Ishikawa (cell line): ENCODE measurements at regions not wholly inside any gene's neighbourhood (a gene's known extent, or its start where the extent isn't known, plus 50 kb on each side); places are given as distances from the start of the nearest gene placed in this dataset.

Experiments
- CREB1 ChIP-seq: IDR thresholded peaks from 2 replicates; pipeline ENCODE4 v1.6.1; 2012; ENCODE audit warnings: low read depth
- EP300 ChIP-seq: IDR thresholded peaks from 2 replicates; pipeline ENCODE4 v1.6.1; 2012; ENCODE audit warnings: borderline replicate concordance
- TAF1 ChIP-seq: IDR thresholded peaks from 2 replicates; pipeline ENCODE4 v1.6.1; 2012; ENCODE audit warnings: low read depth, mild to moderate bottlenecking
- TEAD4 ChIP-seq: IDR thresholded peaks from 2 replicates; pipeline ENCODE4 v1.6.1; 2012
- YY1 ChIP-seq: IDR thresholded peaks from 2 replicates; pipeline ENCODE4 v1.6.1; 2012; ENCODE audit warnings: low read depth
- TF ChIP-seq, protein P1 (sequence below): IDR thresholded peaks from 2 replicates; pipeline ENCODE4 v1.6.1; 2012
- TF ChIP-seq, protein P2 (sequence below): IDR thresholded peaks from 2 replicates; pipeline ENCODE4 v1.6.1; 2012; ENCODE audit warnings: low read depth, mild to moderate bottlenecking

GRCh38 chr5:77563475-77563874 is 71.4 kb upstream of the WDR41 start:
- TF ChIP-seq, protein P1, sequence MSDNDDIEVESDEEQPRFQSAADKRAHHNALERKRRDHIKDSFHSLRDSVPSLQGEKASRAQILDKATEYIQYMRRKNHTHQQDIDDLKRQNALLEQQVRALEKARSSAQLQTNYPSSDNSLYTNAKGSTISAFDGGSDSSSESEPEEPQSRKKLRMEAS: no peak
- TF ChIP-seq TAF1: no peak
- TF ChIP-seq CREB1: no peak
- TF ChIP-seq EP300: no peak
- TF ChIP-seq, protein P2, sequence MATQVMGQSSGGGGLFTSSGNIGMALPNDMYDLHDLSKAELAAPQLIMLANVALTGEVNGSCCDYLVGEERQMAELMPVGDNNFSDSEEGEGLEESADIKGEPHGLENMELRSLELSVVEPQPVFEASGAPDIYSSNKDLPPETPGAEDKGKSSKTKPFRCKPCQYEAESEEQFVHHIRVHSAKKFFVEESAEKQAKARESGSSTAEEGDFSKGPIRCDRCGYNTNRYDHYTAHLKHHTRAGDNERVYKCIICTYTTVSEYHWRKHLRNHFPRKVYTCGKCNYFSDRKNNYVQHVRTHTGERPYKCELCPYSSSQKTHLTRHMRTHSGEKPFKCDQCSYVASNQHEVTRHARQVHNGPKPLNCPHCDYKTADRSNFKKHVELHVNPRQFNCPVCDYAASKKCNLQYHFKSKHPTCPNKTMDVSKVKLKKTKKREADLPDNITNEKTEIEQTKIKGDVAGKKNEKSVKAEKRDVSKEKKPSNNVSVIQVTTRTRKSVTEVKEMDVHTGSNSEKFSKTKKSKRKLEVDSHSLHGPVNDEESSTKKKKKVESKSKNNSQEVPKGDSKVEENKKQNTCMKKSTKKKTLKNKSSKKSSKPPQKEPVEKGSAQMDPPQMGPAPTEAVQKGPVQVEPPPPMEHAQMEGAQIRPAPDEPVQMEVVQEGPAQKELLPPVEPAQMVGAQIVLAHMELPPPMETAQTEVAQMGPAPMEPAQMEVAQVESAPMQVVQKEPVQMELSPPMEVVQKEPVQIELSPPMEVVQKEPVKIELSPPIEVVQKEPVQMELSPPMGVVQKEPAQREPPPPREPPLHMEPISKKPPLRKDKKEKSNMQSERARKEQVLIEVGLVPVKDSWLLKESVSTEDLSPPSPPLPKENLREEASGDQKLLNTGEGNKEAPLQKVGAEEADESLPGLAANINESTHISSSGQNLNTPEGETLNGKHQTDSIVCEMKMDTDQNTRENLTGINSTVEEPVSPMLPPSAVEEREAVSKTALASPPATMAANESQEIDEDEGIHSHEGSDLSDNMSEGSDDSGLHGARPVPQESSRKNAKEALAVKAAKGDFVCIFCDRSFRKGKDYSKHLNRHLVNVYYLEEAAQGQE: no peak
- TF ChIP-seq TEAD4: no peak
- TF ChIP-seq YY1: no peak
